GM12878 (cell line): ENCODE measurements at regions not wholly inside any gene's neighbourhood (a gene's known extent, or its start where the extent isn't known, plus 50 kb on each side); places are given as distances from the start of the nearest gene placed in this dataset.

Experiments used
- ATAC-seq: fragments of 200-7000 bp; cut with Tn5 transposase; 3 replicates; pipeline ENCODE4 v1.9.1; 2020; ENCODE audit warnings: mild to moderate bottlenecking, moderate library complexity
- BruUV-seq: library from RNA; stranded (reverse); fragments of 400-500 nt; replicated peaks from 2 replicates; lab custom pipeline; 2021; lab: Mats Ljungman, UMichigan
- CTCF ChIA-PET: fragments of 300-600 bp; sonication (Branson Sonifier 250); formaldehyde crosslinking; extraction: SDS; loops from one replicate; lab custom pipeline; 2021; ENCODE audit warnings: inconsistent platforms; lab: Yijun Ruan, JAX
- POLR2A ChIA-PET: fragments of 350-600 bp; formaldehyde crosslinking; extraction: SDS; loops from one replicate; lab custom pipeline; 2021; ENCODE audit warnings: inconsistent platforms; lab: Charles Lee
- RAD21 ChIA-PET: fragments of 300-600 bp; sonication (Branson Sonifier 250); formaldehyde crosslinking; loops from one replicate; lab custom pipeline; 2023; ENCODE audit warnings: antibody characterized with exemption; ENCODE audit not compliant: unreplicated experiment; lab: Charles Lee
- SMC1A ChIA-PET: fragments of 300-600 bp; sonication (Branson Sonifier 250); formaldehyde crosslinking; loops from one replicate; lab custom pipeline; 2023; ENCODE audit not compliant: unreplicated experiment, uncharacterized antibody; lab: Charles Lee
- DNase-seq: peaks from one replicate; pipeline ENCODE4 v3.0.0-alpha.2; 2011; ENCODE audit warnings: low read depth, low spot score
- FAIRE-seq: peaks from 3 replicates; lab custom pipeline; 2011; peaks lifted over from hg19 to GRCh38; lab: Jason Lieb, UNC
- H2AFZ ChIP-seq: 2 replicates; pipeline ENCODE4 v1.6.0; 2011; ENCODE audit warnings: low read depth, low read length, control low read depth; ENCODE audit not compliant: control insufficient read depth
- H3K27ac ChIP-seq: 2 replicates; pipeline ENCODE4 v1.5.1; 2011; ENCODE audit warnings: control low read depth; ENCODE audit not compliant: control insufficient read depth, insufficient read depth
- H3K27me3 ChIP-seq, 2 experiments: replicated peaks in 1 of 2; 2 replicates each; pipeline versions ENCODE4 v1.6.0 to v1.6.1; 2011; ENCODE audit warnings: low read length in 1 of 2; ENCODE audit not compliant: control insufficient read depth in 2 of 2, insufficient read depth in 2 of 2
- H3K36me3 ChIP-seq, 2 experiments: 2 replicates each; pipeline ENCODE4 v1.5.1; 2011; ENCODE audit warnings: low read length in 1 of 2; ENCODE audit not compliant: control insufficient read depth in 2 of 2, insufficient read depth in 2 of 2
- H3K4me1 ChIP-seq: 2 replicates; pipeline ENCODE4 v1.6.1; 2011; ENCODE audit warnings: mild to moderate bottlenecking, low read length, moderate library complexity, mixed read lengths; ENCODE audit not compliant: control insufficient read depth, insufficient read depth
- H3K4me2 ChIP-seq: 2 replicates; pipeline ENCODE4 v1.6.0; 2011; ENCODE audit warnings: control low read depth; ENCODE audit not compliant: control insufficient read depth, insufficient read depth
- H3K4me3 ChIP-seq: fragments of 200-600 bp; sonication (generic); 2 replicates; pipeline ENCODE4 v1.5.1; 2016
- H3K79me2 ChIP-seq: 2 replicates; pipeline ENCODE4 v1.6.0; 2011; ENCODE audit warnings: low read length; ENCODE audit not compliant: control insufficient read depth, insufficient read depth
- H3K9ac ChIP-seq: 2 replicates; pipeline ENCODE4 v1.8.0; 2011; ENCODE audit warnings: low read length, control low read depth, mixed read lengths; ENCODE audit not compliant: control insufficient read depth, insufficient read depth
- H3K9me3 ChIP-seq: replicated peaks from 3 replicates; pipeline ENCODE4 v1.5.1; 2011; ENCODE audit warnings: mild to moderate bottlenecking, low read length; ENCODE audit not compliant: control insufficient read depth, insufficient read depth
- H4K20me1 ChIP-seq: 2 replicates; pipeline ENCODE4 v1.6.0; 2011; ENCODE audit not compliant: control insufficient read depth, insufficient read depth
- ASH2L ChIP-seq: fragments of 300-600, 200-600 bp; sonication (generic); IDR thresholded peaks from 2 replicates; pipeline ENCODE4 v1.6.1; 2017; ENCODE audit warnings: low read depth, mild to moderate bottlenecking, borderline replicate concordance
- E2F4 ChIP-seq: IDR thresholded peaks from 2 replicates; pipeline ENCODE4 v1.6.1; 2012; ENCODE audit warnings: low read depth, low read length, improper control_type of control experiment
- HDAC2 ChIP-seq: fragments of 200-600 bp; sonication (generic); IDR thresholded peaks from 2 replicates; pipeline ENCODE4 v1.6.1; 2017
- KLF5 ChIP-seq: fragments of 450-650 bp; IDR thresholded peaks from 2 replicates; pipeline ENCODE4 v1.6.1; 2014; ENCODE audit warnings: mild to moderate bottlenecking; ENCODE audit not compliant: partially characterized antibody
- MLLT1 ChIP-seq: fragments of 450-650 bp; IDR thresholded peaks from 2 replicates; pipeline ENCODE4 v1.6.1; 2016; ENCODE audit warnings: mild to moderate bottlenecking
- MTA2 ChIP-seq: fragments of 450-650 bp; IDR thresholded peaks from 2 replicates; pipeline ENCODE4 v1.6.1; 2016; ENCODE audit warnings: low read depth, mild to moderate bottlenecking, moderate library complexity
- NR2C1 ChIP-seq: fragments of 450-650 bp; IDR thresholded peaks from 2 replicates; pipeline ENCODE4 v1.6.1; 2017; ENCODE audit warnings: antibody characterized with exemption, mild to moderate bottlenecking, moderate library complexity
- RCOR1 ChIP-seq: conservative IDR thresholded peaks from 2 replicates; pipeline ENCODE4 v1.6.1; 2012; ENCODE audit warnings: low read depth, low read length, improper control_type of control experiment
- SP1 ChIP-seq: IDR thresholded peaks from one replicate; pipeline ENCODE4 v1.6.1; 2011; ENCODE audit warnings: low read depth, low read length
- SREBF1 ChIP-seq: IDR thresholded peaks from 2 replicates; pipeline ENCODE4 v1.6.1; 2012; ENCODE audit warnings: mild to moderate bottlenecking, low read length
- TAF1 ChIP-seq: IDR thresholded peaks from 2 replicates; pipeline ENCODE4 v1.6.1; 2011; ENCODE audit warnings: mild to moderate bottlenecking, low read depth, low read length, borderline replicate concordance
- TARDBP ChIP-seq: IDR thresholded peaks from 2 replicates; pipeline ENCODE4 v1.6.1; 2016; ENCODE audit warnings: borderline replicate concordance
- WGBS: methylation state at CpG from one replicate; pipeline ENCODE4 v1.1.6; 2016; ENCODE audit warnings: low lambda C conversion rate; ENCODE audit not compliant: insufficient replicate concordance, insufficient coverage; ENCODE audit errors: missing lambda C conversion rate; 5-methylcytosine and 5-hydroxymethylcytosine counted together
- in situ Hi-C: fragments of 300-500 bp; cut with MboI; formaldehyde crosslinking; loops from 9 replicates; pipeline ENCODE4 v1.14.3; 2018; ENCODE audit warnings: mixed read lengths
- intact Hi-C: fragments of 100-400 bp; cut with micrococcal nuclease; formaldehyde crosslinking; loops from one replicate; pipeline ENCODE4 v1.14.2; 2022; ENCODE audit not compliant: unreplicated experiment
- TF ChIP-seq, protein P1 (sequence below): fragments of 450-650 bp; IDR thresholded peaks from 2 replicates; pipeline ENCODE4 v1.6.1; 2018; ENCODE audit warnings: borderline replicate concordance, mild to moderate bottlenecking; ENCODE audit not compliant: partially characterized antibody

- intact Hi-C loops: no loop called here
- ChIA-PET RAD21 (no interaction called here), SMC1A (no interaction called here), POLR2A (no interaction called here), CTCF (no interaction called here)
- Histone ChIP-seq H3K9ac (no peak overlapping the region), H3K27me3 (no peaks in the 10 kb centered on the region), H3K79me2 (no peaks in the 10 kb centered on the region), H3K9me3 (no peaks in the 10 kb centered on the region), H4K20me1 (no peaks in the 10 kb centered on the region), H3K4me3 (no peak overlapping the region), H3K4me1 (no peaks in the 10 kb centered on the region), H3K4me2 (no peak overlapping the region), H3K36me3 (no peaks in the 10 kb centered on the region), H2AFZ (no peak overlapping the region), H3K27ac (no peak overlapping the region)
- DNase-seq: no peak
- no peak for FAIRE-seq
- 35% methylated on average over 4 of the region's 4 CpGs for WGBS
- no peak for ATAC-seq
- in situ Hi-C loops: no loop called here
- BruUV-seq: no TSS peak
- TF ChIP-seq TARDBP: no peak
- no peak for TF ChIP-seq E2F4
- TF ChIP-seq SP1: no peak
- no peak for TF ChIP-seq RCOR1
- no peak for TF ChIP-seq NR2C1
- TF ChIP-seq KLF5: no peak
Observed at GRCh38 chr13:73198991-73199411, 140.2 kb downstream of the KLF5 start.

DNA sequence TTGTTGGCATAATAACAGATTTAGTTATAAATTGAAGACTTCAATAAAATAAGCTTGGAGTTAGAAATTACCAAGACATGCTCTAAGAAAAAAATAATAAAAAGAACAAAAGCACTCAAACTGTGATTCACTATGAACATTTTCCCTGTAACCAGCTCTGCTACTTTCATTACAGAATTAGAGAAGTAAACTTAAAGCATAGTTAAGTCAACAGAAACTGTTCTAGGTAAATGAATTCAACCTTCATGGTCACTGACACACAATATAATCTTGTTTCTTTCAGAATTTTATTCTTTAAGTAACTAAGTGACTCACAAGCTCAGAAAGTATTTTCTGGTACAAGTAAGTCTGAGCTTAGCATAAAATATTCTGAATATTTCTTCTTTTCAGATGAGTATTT is 136.3 kb downstream of the KLF5 start:
- Histone ChIP-seq H3K9me3 (no peaks in the 10 kb centered on the region), H3K79me2 (no peaks in the 10 kb centered on the region), H3K9ac (no peak overlapping the region), H2AFZ (no peak overlapping the region), H3K27me3 (no peaks in the 10 kb centered on the region), H3K4me2 (no peak overlapping the region), H3K36me3 (no peaks in the 10 kb centered on the region), H4K20me1 (no peaks in the 10 kb centered on the region), H3K27ac (no peak overlapping the region), H3K4me3 (no peak overlapping the region), H3K4me1 (no peaks in the 10 kb centered on the region)
- POLR2A ChIA-PET: no interaction called here
- intact Hi-C loops: no loop called here
- DNase-seq (no peak), FAIRE-seq (no peak), ATAC-seq (no peak)
- in situ Hi-C loops: no loop called here
- RAD21 ChIA-PET: no interaction called here
- no TSS peak for BruUV-seq
- CTCF ChIA-PET: interaction anchor here (1.0 kb wide), 1 partner anchor 38 kb away, joined by 3 read pairs; no protein-coding TSS in a partner anchor
- SMC1A ChIA-PET: no interaction called here
- TF ChIP-seq HDAC2: no peak
- no peak for TF ChIP-seq TAF1
- TF ChIP-seq MTA2: no peak
- no peak for TF ChIP-seq SREBF1
- no peak for TF ChIP-seq ASH2L
- TF ChIP-seq, protein P1, sequence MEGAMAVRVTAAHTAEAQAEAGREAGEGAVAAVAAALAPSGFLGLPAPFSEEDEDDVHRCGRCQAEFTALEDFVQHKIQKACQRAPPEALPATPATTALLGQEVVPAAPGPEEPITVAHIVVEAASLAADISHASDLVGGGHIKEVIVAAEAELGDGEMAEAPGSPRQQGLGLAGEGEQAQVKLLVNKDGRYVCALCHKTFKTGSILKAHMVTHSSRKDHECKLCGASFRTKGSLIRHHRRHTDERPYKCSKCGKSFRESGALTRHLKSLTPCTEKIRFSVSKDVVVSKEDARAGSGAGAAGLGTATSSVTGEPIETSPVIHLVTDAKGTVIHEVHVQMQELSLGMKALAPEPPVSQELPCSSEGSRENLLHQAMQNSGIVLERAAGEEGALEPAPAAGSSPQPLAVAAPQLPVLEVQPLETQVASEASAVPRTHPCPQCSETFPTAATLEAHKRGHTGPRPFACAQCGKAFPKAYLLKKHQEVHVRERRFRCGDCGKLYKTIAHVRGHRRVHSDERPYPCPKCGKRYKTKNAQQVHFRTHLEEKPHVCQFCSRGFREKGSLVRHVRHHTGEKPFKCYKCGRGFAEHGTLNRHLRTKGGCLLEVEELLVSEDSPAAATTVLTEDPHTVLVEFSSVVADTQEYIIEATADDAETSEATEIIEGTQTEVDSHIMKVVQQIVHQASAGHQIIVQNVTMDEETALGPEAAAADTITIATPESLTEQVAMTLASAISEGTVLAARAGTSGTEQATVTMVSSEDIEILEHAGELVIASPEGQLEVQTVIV: no peak
- no peak for TF ChIP-seq MLLT1
